IgD-negative memory B cell (primary cell): ENCODE measurements at regions not wholly inside any gene's neighbourhood (a gene's known extent, or its start where the extent isn't known, plus 50 kb on each side); places are given as distances from the start of the nearest gene placed in this dataset.

ENCODE experiments used
- H3K27ac Mint-ChIP-seq, 3 donors: one replicate each; pipeline ENCODE4 v1.8.0; 2020 to 2022; ENCODE audit warnings: mild to moderate bottlenecking in 3 of 3, mixed read lengths in 3 of 3, moderate library complexity in 1 of 3
- H3K27me3 Mint-ChIP-seq: one replicate; pipeline ENCODE4 v1.8.0; 2021; ENCODE audit warnings: mixed read lengths
- H3K36me3 Mint-ChIP-seq: one replicate; pipeline ENCODE4 v1.8.0; 2020; ENCODE audit warnings: mild to moderate bottlenecking, mixed read lengths
- H3K4me1 Mint-ChIP-seq, 3 donors: one replicate each; pipeline ENCODE4 v1.8.0; 2020 to 2022; ENCODE audit warnings: mixed read lengths in 3 of 3, mild to moderate bottlenecking in 1 of 3
- H3K4me3 Mint-ChIP-seq, 4 donors: one replicate each; pipeline ENCODE4 v1.8.0; 2020 to 2022; ENCODE audit warnings: mild to moderate bottlenecking in 4 of 4, mixed read lengths in 4 of 4, moderate library complexity in 3 of 4
- H3K9me3 Mint-ChIP-seq, 3 donors: one replicate each; pipeline ENCODE4 v1.8.0; 2020 to 2021; ENCODE audit warnings: mixed read lengths in 3 of 3, mild to moderate bottlenecking in 1 of 3

DNA sequence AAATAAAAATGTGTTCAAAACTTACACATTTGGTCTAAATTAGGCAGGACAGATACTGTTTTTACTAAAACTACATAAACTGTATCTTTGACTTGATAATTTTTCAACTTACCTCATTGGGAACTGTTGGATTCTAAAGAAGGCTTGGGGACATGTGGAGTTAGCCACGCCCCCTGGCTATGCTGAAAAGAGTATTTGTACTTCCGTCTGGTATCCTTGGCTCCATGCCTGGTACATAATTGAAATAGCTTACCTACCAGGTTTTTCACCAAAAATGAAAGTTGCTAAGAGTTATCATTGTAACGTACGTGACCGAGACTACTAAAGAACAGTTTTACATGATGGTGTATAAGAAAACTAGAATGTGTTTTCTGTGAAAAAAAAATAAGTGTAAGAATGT, 604.8 kb upstream of the IGFBP3 start:
- Mint-ChIP-seq H3K36me3 (no peaks in the 10 kb centered on the region), H3K4me3 (no peak overlapping the region), H3K4me1 (no peaks in the 10 kb centered on the region), H3K27me3 (no peaks in the 10 kb centered on the region), H3K9me3 (peaks cover 1 to 9% (median 5%) of the 10 kb centered on the region in 3 donors), H3K27ac (no peak overlapping the region)

DNA sequence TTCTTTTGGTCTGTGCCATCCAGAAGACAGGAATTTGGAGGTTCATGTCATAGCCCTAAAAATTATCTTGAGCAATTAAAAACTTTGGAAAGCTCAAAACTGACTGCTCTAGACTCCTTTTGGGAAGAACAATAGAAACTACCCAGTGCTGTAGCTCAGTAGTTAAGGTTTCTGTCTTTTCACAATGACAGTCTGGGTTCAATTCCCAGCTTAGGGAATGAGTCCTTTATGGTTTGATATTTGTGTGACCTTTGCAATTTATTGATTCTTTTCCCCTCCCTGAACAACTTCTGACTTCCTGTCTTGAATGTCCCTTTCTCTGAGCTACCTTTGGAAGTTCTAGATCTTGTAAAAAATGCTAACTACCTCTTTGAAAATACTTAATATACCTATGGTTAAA, 603.3 kb upstream of the IGFBP3 start:
- no peak overlapping the region for H3K4me3 Mint-ChIP-seq
- no peaks in the 10 kb centered on the region for H3K36me3 Mint-ChIP-seq
- peaks cover 1 to 9% (median 5%) of the 10 kb centered on the region in 3 donors for H3K9me3 Mint-ChIP-seq
- H3K27me3 Mint-ChIP-seq: no peaks in the 10 kb centered on the region
- H3K4me1 Mint-ChIP-seq: no peaks in the 10 kb centered on the region
- no peak overlapping the region for H3K27ac Mint-ChIP-seq

DNA sequence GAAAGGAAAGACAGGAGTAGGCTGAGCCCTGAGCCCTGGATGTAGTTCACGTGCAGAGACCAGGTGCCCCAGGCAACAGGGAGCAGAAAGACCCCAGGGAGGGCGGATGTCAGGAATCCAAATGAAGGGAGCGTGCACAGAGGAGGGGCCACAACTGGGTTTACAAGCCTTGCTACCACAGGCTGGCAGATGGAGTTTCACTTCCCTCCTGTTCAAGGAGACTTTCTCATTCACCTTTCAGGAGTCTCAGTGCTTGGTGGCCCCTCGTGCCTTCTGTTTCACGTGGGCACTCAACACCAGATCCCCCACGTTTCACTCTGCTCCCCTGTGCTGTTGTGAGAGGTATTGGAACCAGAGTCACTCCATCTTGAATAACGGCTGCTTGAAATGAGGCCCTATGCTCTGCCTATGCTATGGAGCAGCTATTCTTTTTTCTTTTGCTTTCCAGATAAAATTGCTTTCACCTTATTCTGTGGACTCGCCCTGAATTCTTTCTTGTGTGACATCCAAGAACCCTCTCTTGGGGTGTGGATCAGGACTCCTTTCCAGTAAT, 601.4 kb upstream of the IGFBP3 start:
- Mint-ChIP-seq H3K4me1 (no peaks in the 10 kb centered on the region), H3K27me3 (no peaks in the 10 kb centered on the region)

DNA sequence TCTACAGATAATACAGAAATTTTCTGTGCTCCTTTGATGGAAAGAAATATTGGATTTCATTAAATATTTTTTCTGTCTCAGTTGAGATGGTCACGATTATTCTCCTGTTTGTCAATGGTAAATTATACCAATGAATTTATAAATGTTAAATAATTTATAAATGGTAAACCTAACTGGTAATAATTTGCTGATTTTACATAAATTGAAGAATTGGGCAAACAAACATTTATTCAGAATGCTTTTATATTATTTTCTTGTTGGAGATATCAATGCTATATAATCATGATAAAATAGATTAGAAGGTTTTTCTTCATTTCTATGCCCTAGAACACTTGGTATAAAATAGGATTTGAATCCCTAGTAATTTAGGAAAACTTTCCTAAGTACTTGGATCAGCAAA, 597.6 kb upstream of the IGFBP3 start:
- no peak overlapping the region for H3K27ac Mint-ChIP-seq
- peaks cover 3 to 4% (median 3%) of the 10 kb centered on the region in 3 donors for H3K9me3 Mint-ChIP-seq
- H3K36me3 Mint-ChIP-seq: no peaks in the 10 kb centered on the region
- no peaks in the 10 kb centered on the region for H3K27me3 Mint-ChIP-seq
- H3K4me3 Mint-ChIP-seq: no peak overlapping the region
- no peaks in the 10 kb centered on the region for H3K4me1 Mint-ChIP-seq

More for the DNA sequence above, 601.4 kb upstream of the IGFBP3 start:
- peaks cover 0 to 5% (median 1%) of the 10 kb centered on the region in 3 donors for H3K9me3 Mint-ChIP-seq
- H3K4me3 Mint-ChIP-seq: no peak overlapping the region
- H3K27ac Mint-ChIP-seq: no peak overlapping the region
- H3K36me3 Mint-ChIP-seq: no peaks in the 10 kb centered on the region

DNA sequence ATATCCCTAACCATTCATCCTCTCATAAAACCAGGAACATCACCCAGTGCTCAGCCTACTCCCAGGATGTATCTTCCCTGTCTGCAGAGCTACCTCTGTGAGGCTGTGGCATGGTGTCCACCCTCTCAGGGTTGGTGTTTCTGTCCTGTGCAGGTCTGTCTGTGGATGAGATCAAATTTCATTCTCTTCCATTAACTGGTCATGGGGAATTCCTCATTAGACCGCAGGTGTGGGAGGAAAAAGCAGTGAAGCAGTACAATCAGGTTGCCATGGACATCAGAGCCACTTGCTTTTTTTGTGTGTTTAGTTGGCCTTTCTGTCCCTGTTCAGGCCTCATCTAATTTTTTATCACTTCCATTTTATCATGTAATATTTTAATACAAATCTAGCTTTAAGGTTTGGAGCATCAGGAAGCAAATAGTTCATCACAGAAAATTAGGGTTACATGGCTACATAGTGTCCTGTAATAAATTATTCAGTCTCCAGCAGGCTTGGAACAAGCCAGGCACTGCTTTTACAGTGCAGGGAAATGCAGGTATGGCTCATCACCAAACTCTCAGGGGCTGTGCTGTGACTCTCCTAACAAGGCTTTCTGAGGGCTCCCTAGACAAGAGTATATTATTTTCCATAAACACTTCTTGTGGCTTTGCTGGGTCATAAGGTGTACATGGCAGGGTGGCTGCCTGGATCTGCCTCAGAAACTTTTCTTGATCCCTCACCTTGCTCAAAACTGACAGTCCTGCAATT, 594.9 kb upstream of the IGFBP3 start:
- Mint-ChIP-seq H3K36me3 (peaks cover 3% of the 10 kb centered on the region), H3K4me1 (no peaks in the 10 kb centered on the region), H3K9me3 (peaks cover 0 to 4% (median 3%) of the 10 kb centered on the region in 3 donors), H3K4me3 (no peak overlapping the region), H3K27ac (no peak overlapping the region), H3K27me3 (no peaks in the 10 kb centered on the region)

DNA sequence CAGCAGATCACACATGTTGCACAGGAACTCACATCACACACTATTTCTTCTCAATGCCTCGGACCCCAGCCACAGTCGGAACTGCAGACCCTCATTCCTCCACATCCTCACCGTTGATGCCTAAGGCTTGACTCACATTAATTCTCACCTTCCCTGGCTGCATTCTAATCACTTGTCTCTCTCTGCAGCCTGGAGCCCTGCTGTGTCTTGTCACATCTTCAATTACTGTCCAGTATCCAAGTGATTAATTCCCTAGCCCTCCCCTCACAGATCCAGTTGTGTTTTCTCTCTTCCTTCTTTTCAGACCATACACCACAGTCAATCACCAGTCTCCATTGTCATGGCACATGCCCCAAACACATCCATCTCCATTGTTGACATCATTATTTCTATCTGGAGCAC, 592.4 kb upstream of the IGFBP3 start:
- Mint-ChIP-seq H3K36me3 (peaks cover 3% of the 10 kb centered on the region), H3K27ac (no peak overlapping the region)

DNA sequence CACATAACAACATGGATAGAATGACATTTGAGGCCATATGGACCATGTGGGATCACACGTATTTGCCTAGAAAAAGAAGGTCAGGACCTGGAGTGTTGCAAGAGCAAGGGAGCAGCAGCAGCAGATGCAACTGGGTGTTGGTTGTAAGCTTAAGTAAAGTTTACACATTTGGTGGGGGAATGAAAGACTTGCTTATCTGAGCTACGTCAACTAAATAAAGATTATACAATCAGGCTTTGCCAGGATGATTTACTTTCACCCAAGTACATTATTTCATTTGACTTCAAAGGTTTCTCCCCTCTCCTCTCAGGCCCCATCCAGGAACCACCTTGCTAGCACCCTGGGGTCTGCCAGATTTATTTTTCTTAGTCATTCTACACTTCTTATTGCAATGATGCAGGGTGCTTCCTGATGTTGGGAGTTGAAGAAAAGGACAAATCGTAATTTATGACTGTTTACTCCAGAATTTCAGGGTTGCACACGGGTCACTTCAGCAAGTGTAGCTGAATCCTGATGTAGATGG, 591.9 kb upstream of the IGFBP3 start:
- Mint-ChIP-seq H3K27me3 (no peaks in the 10 kb centered on the region), H3K9me3 (peaks cover 0 to 4% (median 3%) of the 10 kb centered on the region in 3 donors), H3K4me1 (no peaks in the 10 kb centered on the region), H3K4me3 (no peak overlapping the region), H3K36me3 (peaks cover 3% of the 10 kb centered on the region), H3K27ac (no peak overlapping the region)

More for the DNA sequence above, 592.4 kb upstream of the IGFBP3 start:
- H3K4me3 Mint-ChIP-seq: no peak overlapping the region
- H3K4me1 Mint-ChIP-seq: no peaks in the 10 kb centered on the region
- H3K27me3 Mint-ChIP-seq: no peaks in the 10 kb centered on the region
- H3K9me3 Mint-ChIP-seq: peaks cover 0 to 4% (median 3%) of the 10 kb centered on the region in 3 donors

DNA sequence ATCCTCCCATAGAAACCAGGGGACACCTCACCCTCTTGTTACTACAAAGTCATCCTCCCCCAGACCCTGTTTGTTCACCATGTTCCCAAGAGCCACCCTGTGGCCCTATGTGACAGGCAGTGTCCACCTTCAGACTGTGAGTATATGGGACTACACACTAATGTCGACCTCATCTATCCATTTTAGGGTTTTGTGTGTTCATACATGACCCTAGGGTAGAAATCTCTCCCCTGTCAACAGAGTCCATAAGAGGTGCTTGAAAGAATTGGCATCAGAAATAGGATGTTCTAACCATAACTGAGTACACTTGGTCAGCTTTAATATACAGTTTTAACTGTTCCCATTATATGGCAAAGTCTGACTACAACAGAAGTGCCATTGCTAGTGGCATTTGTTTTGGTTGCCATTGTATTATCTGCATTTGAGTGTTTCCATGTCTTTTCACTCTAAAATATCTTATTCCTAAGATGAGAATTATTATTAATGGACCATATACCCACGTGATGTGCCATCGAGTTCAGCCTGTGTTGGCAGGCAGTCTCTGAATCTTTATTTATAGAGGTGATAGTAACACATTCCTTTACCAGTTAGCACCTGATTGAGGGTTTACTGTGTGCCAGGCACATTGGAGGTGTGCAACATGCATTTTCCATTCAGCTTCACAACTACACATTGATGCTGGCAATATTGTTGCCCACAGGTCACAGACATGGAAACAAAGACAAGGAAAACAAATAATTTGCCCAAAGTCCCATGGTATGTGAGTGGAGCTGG, 590.6 kb upstream of the IGFBP3 start:
- Mint-ChIP-seq H3K9me3 (peaks cover 0 to 10% (median 4%) of the 10 kb centered on the region in 3 donors), H3K27ac (peak overlapping the region in 1 of 3 donors; percentile 4), H3K4me3 (no peak overlapping the region), H3K27me3 (no peaks in the 10 kb centered on the region), H3K36me3 (peaks cover 3% of the 10 kb centered on the region), H3K4me1 (no peaks in the 10 kb centered on the region)

DNA sequence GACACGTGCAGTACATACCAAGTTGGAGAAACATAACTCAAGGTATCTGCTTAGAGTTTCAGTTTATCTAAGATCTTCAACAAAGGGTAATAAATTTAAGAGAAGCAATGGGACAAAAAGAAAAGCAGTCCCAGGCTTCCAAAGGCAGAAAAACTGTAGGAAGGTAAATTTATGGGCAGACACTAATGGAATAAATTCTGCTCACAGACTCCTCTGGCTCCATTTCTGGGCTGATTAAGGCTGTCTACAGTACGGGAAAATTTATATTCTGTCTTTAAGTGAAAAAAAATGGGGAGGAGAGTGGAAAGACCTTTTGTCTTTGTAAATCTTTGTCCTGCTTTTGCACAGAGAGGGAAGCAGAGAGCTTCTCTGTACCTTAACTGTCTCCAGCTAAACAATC, 587.5 kb upstream of the IGFBP3 start:
- Mint-ChIP-seq H3K36me3 (peaks cover 3% of the 10 kb centered on the region), H3K27me3 (no peaks in the 10 kb centered on the region), H3K4me3 (no peak overlapping the region), H3K9me3 (peaks cover 2 to 12% (median 4%) of the 10 kb centered on the region in 3 donors), H3K27ac (no peak overlapping the region), H3K4me1 (no peaks in the 10 kb centered on the region)

DNA sequence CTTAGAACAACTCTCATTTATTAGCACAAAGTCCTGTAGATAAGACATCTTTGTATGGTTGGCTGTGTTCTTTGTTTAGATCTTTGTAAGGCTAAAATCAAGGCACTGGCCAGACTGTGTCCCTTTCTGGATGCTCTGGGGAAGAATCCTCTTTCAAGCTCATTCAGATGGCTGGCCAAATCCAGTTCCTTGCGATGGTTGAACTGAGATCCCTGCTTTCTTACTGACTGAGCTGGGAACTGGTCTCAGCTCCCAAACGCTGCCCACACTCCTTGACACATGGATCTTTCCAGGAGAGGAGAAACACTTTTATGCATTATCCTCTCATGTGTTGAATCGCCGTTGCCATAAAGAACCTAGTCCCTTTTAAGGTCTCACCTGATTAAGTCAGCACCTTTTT, 586.5 kb upstream of the IGFBP3 start:
- Mint-ChIP-seq H3K4me1 (no peaks in the 10 kb centered on the region), H3K4me3 (no peak overlapping the region), H3K27me3 (no peaks in the 10 kb centered on the region), H3K36me3 (peaks cover 1% of the 10 kb centered on the region), H3K27ac (no peak overlapping the region), H3K9me3 (peaks cover 2 to 12% (median 4%) of the 10 kb centered on the region in 3 donors)

DNA sequence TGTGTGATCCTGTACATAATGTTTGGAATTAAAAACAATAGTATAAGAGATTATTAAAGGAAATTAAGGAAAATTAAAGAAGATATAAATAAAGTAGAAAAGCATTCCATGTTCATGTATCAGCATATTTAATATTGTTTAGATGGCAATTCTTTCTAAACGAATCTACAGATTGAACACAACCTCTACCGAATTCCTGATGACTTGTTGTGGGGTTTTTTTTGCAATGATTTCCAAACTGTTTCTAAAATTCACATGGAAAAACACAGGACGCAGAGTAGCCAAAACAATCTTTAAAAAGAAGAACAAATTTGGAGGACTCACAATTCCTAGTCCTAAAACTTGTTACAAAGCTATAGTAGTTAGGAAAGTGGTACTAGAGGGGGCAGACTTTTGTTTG, 573.4 kb upstream of the IGFBP3 start:
- H3K4me3 Mint-ChIP-seq: no peak overlapping the region
- H3K4me1 Mint-ChIP-seq: peaks cover 0 to 2% (median 0%) of the 10 kb centered on the region in 3 donors
- peaks cover 8 to 9% (median 9%) of the 10 kb centered on the region in 3 donors for H3K9me3 Mint-ChIP-seq
- no peak overlapping the region for H3K27ac Mint-ChIP-seq
- peaks cover 2% of the 10 kb centered on the region for H3K36me3 Mint-ChIP-seq
- H3K27me3 Mint-ChIP-seq: no peaks in the 10 kb centered on the region

DNA sequence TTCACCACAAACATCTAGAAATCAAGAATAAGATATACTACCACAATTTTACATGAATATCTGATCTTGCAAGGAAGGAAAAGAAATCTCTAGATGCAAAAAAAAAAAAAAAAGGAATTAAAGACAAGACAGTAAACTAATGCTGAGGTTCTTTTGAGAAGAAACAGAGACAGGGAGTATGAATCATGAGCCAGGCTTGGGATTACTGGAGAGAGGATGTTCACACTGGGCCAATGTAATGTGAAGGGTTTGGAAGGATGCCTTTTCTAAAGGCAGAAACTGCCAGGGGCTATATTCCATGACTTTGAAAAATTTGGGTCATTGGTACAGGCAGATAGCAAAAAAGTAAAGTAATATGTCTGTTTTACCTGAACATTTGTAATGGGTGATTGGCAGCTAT, 573.0 kb upstream of the IGFBP3 start:
- peaks cover 2% of the 10 kb centered on the region for H3K36me3 Mint-ChIP-seq
- H3K9me3 Mint-ChIP-seq: peaks cover 8 to 9% (median 9%) of the 10 kb centered on the region in 3 donors
- peaks cover 0 to 2% (median 0%) of the 10 kb centered on the region in 3 donors for H3K4me1 Mint-ChIP-seq
- no peaks in the 10 kb centered on the region for H3K27me3 Mint-ChIP-seq
- H3K27ac Mint-ChIP-seq: no peak overlapping the region
- H3K4me3 Mint-ChIP-seq: no peak overlapping the region

DNA sequence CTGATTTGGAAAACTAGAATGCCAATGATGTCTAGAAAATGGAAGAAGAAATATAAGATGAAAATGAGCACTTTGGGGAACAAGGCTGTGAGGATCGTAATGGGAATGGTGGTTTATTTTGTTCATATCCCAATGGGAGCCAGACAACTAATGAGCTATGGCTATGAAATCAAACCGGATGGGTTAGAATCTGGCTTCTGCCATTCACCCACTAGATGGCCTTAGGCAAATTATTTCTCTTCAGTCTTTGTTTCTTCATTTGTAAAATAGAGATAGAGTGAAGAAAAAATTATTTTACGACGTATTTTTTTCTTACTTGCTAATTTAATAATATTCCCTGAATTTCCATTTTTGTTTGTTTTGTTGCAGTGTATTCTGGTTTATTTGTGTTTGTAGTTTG, 572.1 kb upstream of the IGFBP3 start:
- peaks cover 0 to 2% (median 0%) of the 10 kb centered on the region in 3 donors for H3K4me1 Mint-ChIP-seq
- H3K36me3 Mint-ChIP-seq: peaks cover 2% of the 10 kb centered on the region
- no peaks in the 10 kb centered on the region for H3K27me3 Mint-ChIP-seq
- no peak overlapping the region for H3K4me3 Mint-ChIP-seq
- peaks cover 6% of the 10 kb centered on the region in 3 donors for H3K9me3 Mint-ChIP-seq
- no peak overlapping the region for H3K27ac Mint-ChIP-seq

DNA sequence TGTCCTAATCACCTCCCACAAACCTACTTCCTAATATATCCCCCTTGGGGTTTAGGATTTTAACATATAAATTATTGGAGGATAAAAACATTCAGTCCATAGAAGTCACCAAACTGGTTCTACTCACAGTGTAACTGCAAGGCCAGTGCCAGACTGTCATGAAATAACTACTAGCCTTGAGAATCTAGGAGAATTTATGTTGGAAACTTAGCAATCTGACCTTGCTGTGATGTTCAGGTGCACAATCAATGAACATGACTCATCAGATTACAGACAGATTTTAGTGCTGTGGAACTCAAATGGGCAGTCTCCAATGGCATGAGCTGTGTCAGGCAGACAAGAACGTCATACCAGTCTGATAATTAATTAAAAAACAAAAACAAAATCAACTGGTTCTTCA, 571.4 kb upstream of the IGFBP3 start:
- H3K4me1 Mint-ChIP-seq: peaks cover 0 to 2% (median 0%) of the 10 kb centered on the region in 3 donors
- H3K27me3 Mint-ChIP-seq: no peaks in the 10 kb centered on the region
- no peak overlapping the region for H3K27ac Mint-ChIP-seq
- H3K36me3 Mint-ChIP-seq: peaks cover 2% of the 10 kb centered on the region
- H3K4me3 Mint-ChIP-seq: no peak overlapping the region
- H3K9me3 Mint-ChIP-seq: peaks cover 5 to 6% (median 5%) of the 10 kb centered on the region in 3 donors

DNA sequence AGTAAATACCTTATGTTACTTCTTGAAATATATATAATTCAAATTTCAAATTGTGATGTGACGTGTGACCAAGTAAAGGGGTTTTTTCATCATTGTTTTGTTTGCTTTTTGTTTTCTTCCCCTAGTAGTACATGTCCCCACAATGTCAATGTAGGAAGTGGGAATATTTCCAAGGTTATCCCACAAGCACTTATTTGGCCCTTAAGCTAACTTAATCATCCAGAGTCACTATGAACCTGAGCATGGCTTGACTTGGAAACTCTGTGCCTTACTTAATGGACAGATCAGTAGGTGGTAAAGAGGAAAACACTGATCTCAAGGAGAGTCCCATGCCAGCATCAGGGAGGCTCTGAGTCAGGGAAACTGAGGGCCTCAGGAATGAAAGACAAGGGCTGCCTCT, 569.3 kb upstream of the IGFBP3 start:
- Mint-ChIP-seq H3K27me3 (no peaks in the 10 kb centered on the region), H3K9me3 (peaks cover 1 to 5% (median 3%) of the 10 kb centered on the region in 3 donors), H3K4me3 (no peak overlapping the region), H3K27ac (no peak overlapping the region), H3K36me3 (no peaks in the 10 kb centered on the region), H3K4me1 (peaks cover 0 to 2% (median 0%) of the 10 kb centered on the region in 3 donors)
